ENCODE measurements at regions not wholly inside any gene's neighbourhood (a gene's known extent, or its start where the extent isn't known, plus 50 kb on each side); places are given as distances from the start of the nearest gene placed in this dataset.

DNA sequence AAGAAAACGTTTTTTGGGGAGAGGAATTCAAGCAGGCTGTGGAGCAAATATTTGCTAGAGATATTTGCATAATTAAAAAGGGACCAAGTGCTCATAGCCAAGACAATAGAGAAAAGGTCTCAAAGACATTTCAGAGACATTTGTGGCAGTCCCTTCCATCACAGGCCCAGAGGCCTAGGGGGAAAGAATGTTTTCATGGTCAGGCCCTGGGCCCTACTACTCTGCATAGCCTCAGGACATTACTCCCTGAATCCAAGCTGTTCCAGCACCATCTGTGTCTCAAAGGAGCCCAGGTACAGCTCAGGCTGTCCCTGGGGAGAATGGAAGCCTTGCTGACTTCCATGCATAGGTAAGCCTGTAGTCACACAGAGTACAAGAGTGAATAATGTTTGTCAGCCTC is 113.0 kb upstream of the KIF2A start:
- no peak for TF ChIP-seq POLR2A (IDR thresholded peaks at IDR 0.05)
- TF ChIP-seq, protein P1, sequence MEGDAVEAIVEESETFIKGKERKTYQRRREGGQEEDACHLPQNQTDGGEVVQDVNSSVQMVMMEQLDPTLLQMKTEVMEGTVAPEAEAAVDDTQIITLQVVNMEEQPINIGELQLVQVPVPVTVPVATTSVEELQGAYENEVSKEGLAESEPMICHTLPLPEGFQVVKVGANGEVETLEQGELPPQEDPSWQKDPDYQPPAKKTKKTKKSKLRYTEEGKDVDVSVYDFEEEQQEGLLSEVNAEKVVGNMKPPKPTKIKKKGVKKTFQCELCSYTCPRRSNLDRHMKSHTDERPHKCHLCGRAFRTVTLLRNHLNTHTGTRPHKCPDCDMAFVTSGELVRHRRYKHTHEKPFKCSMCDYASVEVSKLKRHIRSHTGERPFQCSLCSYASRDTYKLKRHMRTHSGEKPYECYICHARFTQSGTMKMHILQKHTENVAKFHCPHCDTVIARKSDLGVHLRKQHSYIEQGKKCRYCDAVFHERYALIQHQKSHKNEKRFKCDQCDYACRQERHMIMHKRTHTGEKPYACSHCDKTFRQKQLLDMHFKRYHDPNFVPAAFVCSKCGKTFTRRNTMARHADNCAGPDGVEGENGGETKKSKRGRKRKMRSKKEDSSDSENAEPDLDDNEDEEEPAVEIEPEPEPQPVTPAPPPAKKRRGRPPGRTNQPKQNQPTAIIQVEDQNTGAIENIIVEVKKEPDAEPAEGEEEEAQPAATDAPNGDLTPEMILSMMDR (IDR thresholded peaks at IDR 0.05) = no peak
